ENCODE measurements at regions not wholly inside any gene's neighbourhood (a gene's known extent, or its start where the extent isn't known, plus 50 kb on each side); places are given as distances from the start of the nearest gene placed in this dataset.

DNA sequence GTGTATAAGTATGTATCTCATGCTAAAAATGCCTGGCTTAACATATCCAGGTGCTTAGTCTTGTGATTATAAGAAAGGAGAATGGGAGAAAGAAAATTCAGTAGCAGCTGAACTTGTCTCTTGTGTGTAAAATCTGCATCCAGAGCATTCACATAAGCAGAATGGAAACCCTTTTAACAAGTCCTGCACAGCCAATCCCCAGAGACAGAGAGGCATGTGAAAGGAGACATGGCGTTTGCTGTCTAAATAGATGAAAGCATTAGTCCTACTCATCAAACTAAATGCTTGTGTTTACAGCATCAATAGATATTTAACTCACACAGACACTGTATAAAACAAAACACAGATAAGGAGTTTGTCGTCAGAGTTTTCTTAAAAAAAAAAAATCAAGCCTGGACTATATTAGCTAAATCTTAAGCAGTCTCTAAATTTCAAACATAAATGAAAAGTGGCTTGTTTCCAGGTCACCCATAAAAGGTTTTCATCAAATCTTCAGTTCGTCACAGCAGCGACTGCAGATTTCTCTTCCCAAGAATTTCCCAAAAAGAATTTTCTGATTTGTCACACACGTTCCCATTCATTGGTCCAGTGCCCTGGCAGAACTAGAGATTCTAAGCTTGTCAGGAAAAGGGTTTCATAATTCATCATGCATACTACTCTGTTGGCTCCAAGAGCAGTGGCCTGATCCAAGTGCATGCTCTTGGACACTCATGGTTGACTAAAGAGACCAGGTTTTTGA, 249.2 kb downstream of the BTG1 start:
- Histone ChIP-seq H3K27ac (ENCODE audit: low read depth) (no peak overlapping the region), H3K4me1 (ENCODE audit: insufficient read depth) (no peaks in the 10 kb centered on the region), H3K4me3 (ENCODE audit: low read depth, low read length) (no peak overlapping the region), H3K36me3 (ENCODE audit: insufficient read depth) (no peaks in the 10 kb centered on the region)
- DNase-seq (ENCODE audit: extremely low spot score): no peak
- 30% methylated on average over 5 of the region's 5 CpGs for WGBS

DNA sequence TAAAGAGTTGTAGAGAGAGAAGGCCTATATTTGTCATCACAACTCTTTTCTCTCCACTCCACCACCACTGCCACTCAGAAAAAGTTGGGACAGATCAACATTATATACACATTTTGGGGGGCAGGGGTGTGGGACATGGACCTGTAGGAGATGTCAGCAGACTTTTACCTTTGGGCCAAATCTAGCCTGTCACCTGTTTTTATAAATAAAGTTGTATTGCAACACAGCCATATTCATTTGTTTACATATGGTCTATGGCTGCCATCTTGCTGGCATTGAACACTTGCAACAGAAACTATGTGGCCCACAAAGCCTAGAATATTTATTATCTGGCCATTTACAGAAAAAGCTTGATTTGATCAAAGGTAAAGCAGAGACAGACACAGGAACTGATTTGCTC, 250.7 kb downstream of the BTG1 start:
- H3K36me3 ChIP-seq (ENCODE audit: insufficient read depth): no peaks in the 10 kb centered on the region
- no peak for DNase-seq (ENCODE audit: extremely low spot score)
- no peaks in the 10 kb centered on the region for H3K4me1 ChIP-seq (ENCODE audit: insufficient read depth)
- no peak overlapping the region for H3K4me3 ChIP-seq (ENCODE audit: low read depth, low read length)
- H3K27ac ChIP-seq (ENCODE audit: low read depth): no peak overlapping the region

DNA sequence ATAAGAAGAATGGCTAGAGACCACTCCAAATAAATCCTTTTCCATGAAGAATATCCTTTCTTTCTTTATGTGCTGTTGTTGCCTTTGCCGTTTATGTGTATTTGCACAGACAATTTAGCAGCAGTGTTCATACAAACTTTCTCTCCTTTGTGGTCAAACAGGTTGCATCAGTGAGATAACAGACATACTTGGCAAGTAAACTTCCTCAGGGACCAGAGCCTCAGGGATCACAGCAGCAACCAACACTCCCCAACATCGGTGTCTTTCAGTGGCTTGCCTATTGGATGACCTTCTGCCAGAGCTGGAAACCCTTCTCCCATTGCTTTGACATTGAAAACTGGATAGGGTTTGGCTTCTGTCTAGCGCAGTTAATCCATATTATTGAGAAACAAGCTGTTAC, 252.2 kb downstream of the BTG1 start:
- H3K36me3 ChIP-seq (ENCODE audit: insufficient read depth): no peaks in the 10 kb centered on the region
- WGBS: 84% methylated on average over 3 of the region's 3 CpGs

DNA sequence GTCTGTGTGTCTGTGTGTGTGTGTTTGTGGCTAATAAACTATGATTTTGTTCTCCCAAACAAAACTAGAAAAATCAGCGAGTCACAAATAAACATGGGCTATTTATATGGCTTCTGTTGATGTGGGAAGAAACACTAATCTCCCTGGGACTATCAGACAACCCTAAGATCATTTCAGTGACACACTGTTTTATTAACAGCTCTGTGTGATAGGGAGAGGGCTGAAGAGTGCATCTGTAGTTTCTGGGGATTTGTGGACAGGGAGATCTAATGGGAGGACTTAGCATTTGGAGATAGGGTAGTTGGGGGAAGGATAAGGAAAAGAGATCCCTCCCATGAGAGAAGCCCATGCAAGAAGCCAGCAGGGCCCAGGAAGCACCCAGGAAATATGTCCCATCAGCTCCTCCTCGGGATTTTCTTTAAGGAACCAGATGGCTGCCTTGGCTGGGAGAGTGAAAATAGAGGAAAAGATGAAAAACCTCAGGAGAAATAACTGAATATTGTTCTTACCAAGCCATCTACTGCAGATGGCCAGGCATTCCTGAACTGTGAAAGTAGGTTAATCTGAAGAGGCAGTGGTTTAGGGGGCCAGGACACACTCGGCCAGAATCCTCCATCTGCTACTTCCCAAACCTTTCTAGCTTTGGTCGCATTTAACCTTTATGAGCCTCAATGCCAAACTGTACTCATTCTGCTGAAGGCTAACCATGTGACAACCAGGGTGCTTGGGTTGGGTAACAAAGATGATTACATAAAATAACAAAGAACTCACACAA, 253.4 kb downstream of the BTG1 start:
- no peaks in the 10 kb centered on the region for H3K4me1 ChIP-seq (ENCODE audit: insufficient read depth)
- H3K36me3 ChIP-seq (ENCODE audit: insufficient read depth): no peaks in the 10 kb centered on the region
- no peak overlapping the region for H3K4me3 ChIP-seq (ENCODE audit: low read depth, low read length)
- WGBS: 53% methylated on average over 4 of the region's 4 CpGs
- DNase-seq (ENCODE audit: extremely low spot score): no peak
- H3K27ac ChIP-seq (ENCODE audit: low read depth): no peak overlapping the region

More for the DNA sequence above, 252.2 kb downstream of the BTG1 start:
- Histone ChIP-seq H3K27ac (ENCODE audit: low read depth) (no peak overlapping the region), H3K4me1 (ENCODE audit: insufficient read depth) (no peaks in the 10 kb centered on the region), H3K4me3 (ENCODE audit: low read depth, low read length) (no peak overlapping the region)
- DNase-seq (ENCODE audit: extremely low spot score): no peak

DNA sequence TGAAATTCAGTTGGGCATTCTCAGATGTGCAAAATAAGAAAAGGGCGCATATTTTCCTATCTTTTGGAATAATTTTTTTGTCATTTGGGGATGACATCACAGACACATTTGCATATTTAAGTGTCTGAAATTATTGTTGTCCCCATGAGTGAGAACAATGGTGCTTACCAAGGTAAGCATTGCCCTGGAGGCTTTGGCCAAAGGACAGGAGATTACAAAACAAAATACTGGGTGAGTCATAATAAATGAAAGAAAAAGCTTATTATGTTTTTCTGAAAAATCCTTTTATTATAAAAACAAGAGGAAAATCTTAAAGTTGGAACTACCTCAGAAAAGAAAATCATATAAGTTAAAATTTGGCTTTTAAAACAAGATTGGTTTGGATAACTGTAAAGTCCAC, 254.9 kb downstream of the BTG1 start:
- Histone ChIP-seq H3K36me3 (ENCODE audit: insufficient read depth) (no peaks in the 10 kb centered on the region), H3K4me1 (ENCODE audit: insufficient read depth) (no peaks in the 10 kb centered on the region), H3K27ac (ENCODE audit: low read depth) (no peak overlapping the region), H3K4me3 (ENCODE audit: low read depth, low read length) (no peak overlapping the region)
- WGBS: 95% methylated on average over 1 of the region's 1 CpG
- no peak for DNase-seq (ENCODE audit: extremely low spot score)

DNA sequence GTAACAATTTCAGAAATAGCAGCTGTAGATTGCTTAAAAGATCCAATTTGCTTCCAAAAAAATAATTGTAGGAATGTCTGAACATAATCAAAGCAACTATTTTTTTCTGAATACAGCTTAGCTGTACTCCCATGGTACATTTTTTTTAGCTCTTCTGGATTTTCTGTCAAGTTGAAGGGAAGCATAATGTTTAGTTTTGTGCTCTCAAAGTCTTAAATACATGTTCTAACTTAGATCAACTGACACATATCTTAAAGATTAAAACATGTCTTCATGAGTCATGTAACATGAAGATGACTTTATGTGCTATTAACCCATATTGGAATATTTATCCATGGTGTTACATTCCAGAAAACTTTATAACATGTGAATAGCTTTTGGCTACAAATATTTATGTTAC, 255.7 kb downstream of the BTG1 start:
- no peaks in the 10 kb centered on the region for H3K4me1 ChIP-seq (ENCODE audit: insufficient read depth)
- no peak overlapping the region for H3K4me3 ChIP-seq (ENCODE audit: low read depth, low read length)
- H3K27ac ChIP-seq (ENCODE audit: low read depth): no peak overlapping the region
- H3K36me3 ChIP-seq (ENCODE audit: insufficient read depth): no peaks in the 10 kb centered on the region
- no peak for DNase-seq (ENCODE audit: extremely low spot score)

DNA sequence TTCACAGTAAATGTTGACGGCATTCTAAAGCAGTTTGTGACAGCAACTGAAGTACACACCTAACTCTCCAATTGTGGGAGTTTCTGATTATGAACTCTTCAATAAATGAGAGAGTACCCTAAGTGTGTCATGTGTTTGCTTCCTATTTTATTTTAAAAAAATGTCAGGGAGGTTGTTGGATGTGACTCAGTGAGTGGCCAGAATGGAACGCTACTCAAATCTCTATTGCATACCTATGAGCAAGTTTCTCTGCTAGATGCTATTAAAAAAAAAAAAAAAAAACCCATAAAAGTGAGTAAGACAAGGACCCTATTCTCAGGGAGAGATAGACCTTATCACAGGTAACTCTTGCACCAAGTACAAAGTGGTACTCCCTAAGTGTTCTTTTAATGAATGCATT, 256.6 kb downstream of the BTG1 start:
- Histone ChIP-seq H3K4me3 (ENCODE audit: low read depth, low read length) (no peak overlapping the region), H3K4me1 (ENCODE audit: insufficient read depth) (no peaks in the 10 kb centered on the region), H3K27ac (ENCODE audit: low read depth) (no peak overlapping the region), H3K36me3 (ENCODE audit: insufficient read depth) (no peaks in the 10 kb centered on the region)
- WGBS: 96% methylated on average over 2 of the region's 2 CpGs
- DNase-seq (ENCODE audit: extremely low spot score): no peak

DNA sequence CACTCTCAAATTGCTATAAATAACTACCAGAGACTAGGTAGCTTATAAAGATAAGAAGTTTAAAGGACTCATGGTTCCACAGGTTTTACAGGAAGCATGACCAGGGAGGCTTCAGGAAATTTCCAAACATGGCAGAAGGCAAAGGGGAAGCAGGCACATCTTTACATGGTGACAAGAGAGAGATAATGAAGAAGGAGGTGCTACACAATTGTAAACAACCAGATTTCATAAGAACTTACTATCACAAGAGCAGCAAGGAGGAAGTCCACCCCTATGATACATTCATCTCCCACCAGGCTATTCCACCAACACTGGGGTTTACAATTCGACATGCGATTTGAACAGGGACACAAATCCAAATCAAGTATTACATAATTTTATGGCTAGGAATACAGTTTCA, 257.7 kb downstream of the BTG1 start:
- H3K27ac ChIP-seq (ENCODE audit: low read depth): no peak overlapping the region
- H3K36me3 ChIP-seq (ENCODE audit: insufficient read depth): no peaks in the 10 kb centered on the region
- DNase-seq (ENCODE audit: extremely low spot score): no peak
- no peaks in the 10 kb centered on the region for H3K4me1 ChIP-seq (ENCODE audit: insufficient read depth)
- no peak overlapping the region for H3K4me3 ChIP-seq (ENCODE audit: low read depth, low read length)
- 94% methylated on average over 2 of the region's 2 CpGs for WGBS

DNA sequence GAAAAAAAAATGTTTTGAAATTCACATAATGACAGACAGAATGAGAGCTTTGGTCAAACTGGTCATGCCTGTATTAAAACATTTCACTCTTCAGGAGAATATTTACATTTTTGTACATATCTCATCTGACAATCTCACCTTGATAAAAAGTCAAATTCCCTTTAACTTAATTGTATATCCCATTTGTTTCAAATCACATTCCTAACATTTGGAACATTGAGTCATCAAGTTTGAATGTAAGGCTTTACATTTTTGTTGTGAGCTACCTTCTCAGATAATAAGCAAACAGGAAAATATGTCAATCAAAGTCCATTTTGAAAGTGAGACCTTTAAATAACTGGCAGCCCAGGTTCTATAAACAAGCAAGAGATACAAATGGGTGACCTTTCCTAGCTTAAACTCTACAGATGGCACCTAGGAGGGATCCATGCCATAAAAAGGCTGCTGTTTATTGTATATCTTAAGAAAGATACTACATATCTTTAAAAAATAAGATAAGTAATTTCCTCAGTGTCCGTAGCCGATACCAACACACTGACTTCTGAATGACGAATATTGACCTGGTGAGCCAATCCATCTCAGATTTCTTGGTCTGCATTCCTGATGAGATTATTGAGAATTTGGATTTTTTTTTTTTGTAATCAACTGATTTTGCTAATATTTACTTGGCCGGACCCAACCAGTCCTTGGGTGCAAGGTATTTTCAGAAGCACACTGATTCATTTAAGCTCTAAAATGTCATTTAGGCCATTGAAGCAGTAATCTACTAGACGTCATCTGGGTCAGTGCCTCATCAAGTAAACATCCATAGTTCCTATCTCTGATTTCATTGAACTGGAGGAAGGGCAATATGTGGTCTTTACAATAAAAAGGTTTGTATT, 259.6 kb downstream of the BTG1 start:
- H3K4me1 ChIP-seq (ENCODE audit: insufficient read depth): no peaks in the 10 kb centered on the region
- WGBS: 92% methylated on average over 5 of the region's 5 CpGs
- no peak for DNase-seq (ENCODE audit: extremely low spot score)
- H3K4me3 ChIP-seq (ENCODE audit: low read depth, low read length): no peak overlapping the region
- no peak overlapping the region for H3K27ac ChIP-seq (ENCODE audit: low read depth)
- no peaks in the 10 kb centered on the region for H3K36me3 ChIP-seq (ENCODE audit: insufficient read depth)

DNA sequence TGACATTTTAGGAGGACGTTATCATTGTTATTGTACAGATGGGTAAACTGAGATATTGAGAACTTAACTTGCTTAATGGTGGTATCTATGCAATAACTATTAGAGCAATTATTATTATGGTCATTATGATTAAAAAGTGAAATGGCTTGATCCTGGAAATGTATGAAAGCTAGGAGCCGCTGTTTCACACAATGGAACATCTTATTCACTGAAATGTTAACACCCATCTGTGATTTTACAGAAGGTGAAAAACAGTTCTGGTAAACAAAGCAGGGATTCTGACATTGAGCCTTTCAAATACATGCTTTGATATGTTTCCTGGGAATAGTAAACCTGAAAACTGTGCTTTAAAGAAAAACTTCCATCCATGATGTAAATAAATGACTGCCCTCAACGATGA, 261.4 kb downstream of the BTG1 start:
- 88% methylated on average over 3 of the region's 3 CpGs for WGBS
- Histone ChIP-seq H3K4me1 (ENCODE audit: insufficient read depth) (no peaks in the 10 kb centered on the region), H3K27ac (ENCODE audit: low read depth) (no peak overlapping the region), H3K4me3 (ENCODE audit: low read depth, low read length) (no peak overlapping the region), H3K36me3 (ENCODE audit: insufficient read depth) (no peaks in the 10 kb centered on the region)
- DNase-seq (ENCODE audit: extremely low spot score): no peak

DNA sequence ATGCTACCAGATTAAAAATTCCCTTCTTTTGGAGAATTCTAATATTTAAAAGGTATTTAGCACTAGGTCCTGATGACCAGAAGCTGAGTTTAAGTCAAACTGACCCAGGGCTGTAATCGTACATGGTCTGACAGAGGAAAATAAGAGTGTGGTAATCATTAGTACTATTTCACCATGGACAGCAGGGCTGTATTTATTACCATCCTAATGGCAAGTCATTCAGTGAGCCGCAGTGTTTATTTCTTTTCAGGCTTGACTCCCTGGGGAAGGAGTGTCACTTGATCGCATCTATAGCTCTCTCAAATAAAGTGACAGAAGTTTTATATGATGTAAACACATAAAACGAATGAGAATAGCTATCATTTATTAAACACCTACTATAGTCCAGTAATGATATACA, 261.8 kb downstream of the BTG1 start:
- 67% methylated on average over 4 of the region's 4 CpGs for WGBS
- Histone ChIP-seq H3K4me1 (ENCODE audit: insufficient read depth) (no peaks in the 10 kb centered on the region), H3K27ac (ENCODE audit: low read depth) (no peak overlapping the region), H3K4me3 (ENCODE audit: low read depth, low read length) (no peak overlapping the region), H3K36me3 (ENCODE audit: insufficient read depth) (no peaks in the 10 kb centered on the region)
- DNase-seq (ENCODE audit: extremely low spot score): no peak

DNA sequence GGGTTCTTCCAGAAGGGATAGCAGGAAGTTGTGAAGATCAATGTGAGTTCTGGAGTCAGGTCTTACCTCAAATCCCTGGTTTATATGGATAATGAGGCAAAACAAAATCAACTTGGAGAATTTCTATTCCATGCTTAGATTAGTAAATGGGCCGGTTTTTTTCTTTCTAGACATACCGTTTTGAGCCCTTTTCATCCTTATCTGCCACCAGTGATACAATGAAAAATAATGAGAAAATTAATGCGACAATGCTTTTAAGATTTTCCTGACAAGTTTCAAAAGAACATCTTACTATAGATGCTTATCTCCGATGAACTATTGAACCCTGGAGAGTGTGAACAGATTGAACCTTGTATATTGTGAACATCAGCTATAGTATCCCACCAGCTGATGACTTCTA, 262.7 kb downstream of the BTG1 start:
- WGBS: 76% methylated on average over 4 of the region's 4 CpGs
- H3K27ac ChIP-seq (ENCODE audit: low read depth): no peak overlapping the region
- H3K36me3 ChIP-seq (ENCODE audit: insufficient read depth): no peaks in the 10 kb centered on the region
- H3K4me3 ChIP-seq (ENCODE audit: low read depth, low read length): no peak overlapping the region
- H3K4me1 ChIP-seq (ENCODE audit: insufficient read depth): no peaks in the 10 kb centered on the region
- DNase-seq (ENCODE audit: extremely low spot score): no peak

DNA sequence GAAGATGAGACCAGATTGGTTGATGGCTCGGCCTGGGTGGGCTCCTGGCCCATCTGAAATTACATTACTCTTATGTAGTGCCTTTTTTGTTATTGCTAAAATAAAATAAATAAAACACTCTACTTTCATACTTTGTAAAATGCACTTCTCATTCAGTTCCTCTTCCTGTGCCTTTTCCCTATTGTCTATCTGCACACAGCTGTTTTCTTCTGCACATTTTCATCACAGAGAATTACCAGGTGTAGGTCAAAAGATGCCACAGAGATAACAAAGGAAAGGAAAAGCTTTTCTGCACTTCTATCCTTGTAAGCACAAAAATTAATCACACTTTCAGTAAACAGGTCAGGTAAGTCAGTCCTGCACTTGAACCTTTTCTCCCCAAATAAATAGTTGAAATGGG, 265.1 kb downstream of the BTG1 start:
- WGBS: 97% methylated on average over 1 of the region's 1 CpG
- no peaks in the 10 kb centered on the region for H3K4me1 ChIP-seq (ENCODE audit: insufficient read depth)
- no peaks in the 10 kb centered on the region for H3K36me3 ChIP-seq (ENCODE audit: insufficient read depth)
- no peak overlapping the region for H3K27ac ChIP-seq (ENCODE audit: low read depth)
- DNase-seq (ENCODE audit: extremely low spot score): no peak
- H3K4me3 ChIP-seq (ENCODE audit: low read depth, low read length): no peak overlapping the region
